A673 (cell line): ENCODE measurements at regions not wholly inside any gene's neighbourhood (a gene's known extent, or its start where the extent isn't known, plus 50 kb on each side); places are given as distances from the start of the nearest gene placed in this dataset.

Source experiments
- EZH2 ChIP-seq: fragments of 200-600 bp; sonication (generic); IDR thresholded peaks from 2 replicates; pipeline ENCODE4 v1.6.1; 2017; ENCODE audit warnings: borderline replicate concordance, low read depth, mild to moderate bottlenecking, mixed read lengths, antibody characterized with exemption, low read length; ENCODE audit not compliant: poor library complexity, severe bottlenecking
- TF ChIP-seq, protein P1 (sequence below): fragments of 300-800, 200-600 bp; sonication (generic); conservative IDR thresholded peaks from 2 replicates; pipeline ENCODE4 v1.5.1; 2017; ENCODE audit warnings: low read depth, mild to moderate bottlenecking, antibody characterized with exemption, low read length, moderate library complexity, mixed read lengths

DNA sequence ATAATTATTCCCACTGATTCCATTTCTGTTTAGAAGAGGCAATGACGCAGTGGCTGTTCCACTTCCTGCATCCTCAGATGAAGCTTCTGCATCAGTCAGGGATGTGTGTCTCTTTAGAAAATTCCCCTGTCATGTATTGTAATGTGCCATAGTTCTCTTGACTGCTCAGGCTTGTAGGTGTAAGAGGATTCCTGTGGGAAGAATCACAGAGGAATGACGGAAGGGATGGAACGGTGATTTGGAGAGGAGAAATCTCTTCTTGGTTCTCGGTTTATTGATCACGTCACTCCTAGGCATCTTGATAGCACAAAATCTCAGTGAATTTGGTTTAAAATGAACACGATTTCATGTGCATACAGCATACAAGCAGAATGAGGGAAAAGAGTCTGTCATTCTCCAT lies 69.8 kb upstream of the PRKCQ start:
- TF ChIP-seq, protein P1, sequence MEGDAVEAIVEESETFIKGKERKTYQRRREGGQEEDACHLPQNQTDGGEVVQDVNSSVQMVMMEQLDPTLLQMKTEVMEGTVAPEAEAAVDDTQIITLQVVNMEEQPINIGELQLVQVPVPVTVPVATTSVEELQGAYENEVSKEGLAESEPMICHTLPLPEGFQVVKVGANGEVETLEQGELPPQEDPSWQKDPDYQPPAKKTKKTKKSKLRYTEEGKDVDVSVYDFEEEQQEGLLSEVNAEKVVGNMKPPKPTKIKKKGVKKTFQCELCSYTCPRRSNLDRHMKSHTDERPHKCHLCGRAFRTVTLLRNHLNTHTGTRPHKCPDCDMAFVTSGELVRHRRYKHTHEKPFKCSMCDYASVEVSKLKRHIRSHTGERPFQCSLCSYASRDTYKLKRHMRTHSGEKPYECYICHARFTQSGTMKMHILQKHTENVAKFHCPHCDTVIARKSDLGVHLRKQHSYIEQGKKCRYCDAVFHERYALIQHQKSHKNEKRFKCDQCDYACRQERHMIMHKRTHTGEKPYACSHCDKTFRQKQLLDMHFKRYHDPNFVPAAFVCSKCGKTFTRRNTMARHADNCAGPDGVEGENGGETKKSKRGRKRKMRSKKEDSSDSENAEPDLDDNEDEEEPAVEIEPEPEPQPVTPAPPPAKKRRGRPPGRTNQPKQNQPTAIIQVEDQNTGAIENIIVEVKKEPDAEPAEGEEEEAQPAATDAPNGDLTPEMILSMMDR, result no peak
- TF ChIP-seq EZH2, result no peak
